HuH-7.5 (cell line): ENCODE measurements at regions not wholly inside any gene's neighbourhood (a gene's known extent, or its start where the extent isn't known, plus 50 kb on each side); places are given as distances from the start of the nearest gene placed in this dataset.
"Not testable (repeated sequence)": the region's sequence is repeated elsewhere in the genome, so short reads cannot be mapped to it uniquely, and the experiment has no call there.

Experiments used
- DNase-seq: peaks from one replicate; pipeline ENCODE4 v3.0.0; 2011; ENCODE audit warnings: low spot score

- DNase-seq = no peak
Measured at GRCh38 chr6:168369786-168370185, 50.2 kb upstream of the DACT2 start.

- peak; percentile 89 for DNase-seq
Measured at GRCh38 chr6:168370310-168370991, 50.9 kb upstream of the DACT2 start.

- DNase-seq = no peak
Measured at GRCh38 chr6:168371185-168371584, 51.6 kb upstream of the DACT2 start.

GRCh38 chr6:168371618-168371980, 52.0 kb upstream of the DACT2 start:
- no peak for DNase-seq

- DNase-seq = no peak
Measured at GRCh38 chr6:168371981-168372711, 52.6 kb upstream of the DACT2 start.

GRCh38 chr6:168372889-168373288, 53.3 kb upstream of the DACT2 start:
- DNase-seq = no peak

- DNase-seq = no peak
Measured at GRCh38 chr6:168373389-168373788, 53.8 kb upstream of the DACT2 start.

- DNase-seq = no peak
Measured at GRCh38 chr6:168374051-168374502, 54.5 kb upstream of the DACT2 start.

GRCh38 chr6:168374541-168375071, 55.0 kb upstream of the DACT2 start:
- no peak for DNase-seq

- no peak for DNase-seq
Measured at GRCh38 chr6:168376120-168376519, 56.5 kb upstream of the DACT2 start.

GRCh38 chr6:168376811-168377483, 57.4 kb upstream of the DACT2 start:
- DNase-seq = no peak

GRCh38 chr6:168377484-168377855, 57.9 kb upstream of the DACT2 start:
- no peak for DNase-seq

GRCh38 chr6:168377856-168378832, 58.6 kb upstream of the DACT2 start:
- no peak for DNase-seq

- DNase-seq = not testable (repeated sequence)
Measured at GRCh38 chr6:168379579-168379978, 60.0 kb upstream of the DACT2 start.

GRCh38 chr6:168380166-168380955, 60.6 kb upstream of the SMOC2 start:
- not testable (repeated sequence) for DNase-seq

GRCh38 chr6:168380956-168381605, 59.9 kb upstream of the SMOC2 start:
- no peak for DNase-seq

GRCh38 chr6:168381726-168382458, 59.1 kb upstream of the SMOC2 start:
- DNase-seq = no peak

- no peak for DNase-seq
Measured at GRCh38 chr6:168383062-168383854, 57.7 kb upstream of the SMOC2 start.
